Lower lobe of right lung (tissue), 2 donors: ENCODE measurements at regions not wholly inside any gene's neighbourhood (a gene's known extent, or its start where the extent isn't known, plus 50 kb on each side); places are given as distances from the start of the nearest gene placed in this dataset.

ENCODE experiments used
- ATAC-seq, 2 donors: fragments of 200-7000 bp; cut with Tn5 transposase; one replicate each; pipeline ENCODE4 v1.9.1; 2020 to 2022; ENCODE audit warnings: mild to moderate bottlenecking in 2 of 2, moderate library complexity in 2 of 2
- DNase-seq: peaks from one replicate; pipeline ENCODE4 v3.0.0-alpha.2; 2020
- H3K27ac ChIP-seq: fragments of 200-600 bp; one replicate; pipeline ENCODE4 v1.8.0; 2022
- H3K27me3 ChIP-seq: fragments of 200-600 bp; one replicate; pipeline ENCODE4 v1.8.0; 2022; ENCODE audit warnings: low read depth
- H3K36me3 ChIP-seq: fragments of 200-600 bp; one replicate; pipeline ENCODE4 v1.8.0; 2022; ENCODE audit warnings: mild to moderate bottlenecking
- H3K4me1 ChIP-seq: fragments of 200-600 bp; one replicate; pipeline ENCODE4 v1.8.0; 2022
- H3K4me3 ChIP-seq: fragments of 200-600 bp; one replicate; pipeline ENCODE4 v1.8.0; 2022; ENCODE audit warnings: mild to moderate bottlenecking
- H3K9me3 ChIP-seq: fragments of 200-600 bp; one replicate; pipeline ENCODE4 v1.8.0; 2022
- CTCF ChIP-seq: fragments of 200-600 bp; IDR thresholded peaks from one replicate; pipeline ENCODE4 v1.8.0; 2022; ENCODE audit warnings: antibody characterized with exemption, mild to moderate bottlenecking
- intact Hi-C: fragments of 100-400 bp; cut with DNase I; formaldehyde crosslinking; loops from one replicate; pipeline ENCODE4 v1.11.0; 2022
- donor health status: DM: no; HTN: yes; CAD: no; lungs with severe emphysema.

GRCh38 chr4:175459571-175459970, 352.5 kb downstream of the GPM6A start:
- TF ChIP-seq CTCF: no peak

GRCh38 chr4:175460414-175460813, 351.6 kb downstream of the GPM6A start:
- H3K4me1 ChIP-seq: no peaks in the 10 kb centered on the region
- peaks cover 5% of the 10 kb centered on the region for H3K9me3 ChIP-seq
- DNase-seq (no peak), ATAC-seq (no peak)
- no peak overlapping the region for H3K27ac ChIP-seq
- H3K36me3 ChIP-seq: no peaks in the 10 kb centered on the region
- no peak overlapping the region for H3K4me3 ChIP-seq
- H3K27me3 ChIP-seq: no peaks in the 10 kb centered on the region
- no peak for TF ChIP-seq CTCF
- intact Hi-C loops: no loop called here

More at GRCh38 chr4:175459571-175459970, 352.5 kb downstream of the GPM6A start:
- Histone ChIP-seq H3K9me3 (peaks cover 5% of the 10 kb centered on the region), H3K36me3 (no peaks in the 10 kb centered on the region), H3K27me3 (no peaks in the 10 kb centered on the region), H3K4me1 (no peaks in the 10 kb centered on the region), H3K4me3 (no peak overlapping the region), H3K27ac (no peak overlapping the region)
- ATAC-seq: no peak
- intact Hi-C loops: no loop called here
- no peak for DNase-seq

GRCh38 chr4:175469514-175469913, 342.6 kb downstream of the GPM6A start:
- no peaks in the 10 kb centered on the region for H3K4me1 ChIP-seq
- no peak for ATAC-seq
- no peak overlapping the region for H3K4me3 ChIP-seq
- DNase-seq: no peak
- H3K9me3 ChIP-seq: no peaks in the 10 kb centered on the region
- no peak overlapping the region for H3K27ac ChIP-seq
- H3K27me3 ChIP-seq: no peaks in the 10 kb centered on the region
- TF ChIP-seq CTCF: no peak
- H3K36me3 ChIP-seq: no peaks in the 10 kb centered on the region
- intact Hi-C loops: no loop called here

- Histone ChIP-seq H3K4me3 (no peak overlapping the region), H3K27me3 (no peaks in the 10 kb centered on the region), H3K4me1 (no peaks in the 10 kb centered on the region), H3K27ac (no peak overlapping the region), H3K36me3 (no peaks in the 10 kb centered on the region), H3K9me3 (no peaks in the 10 kb centered on the region)
- intact Hi-C loops: no loop called here
- ATAC-seq (no peak), DNase-seq (no peak)
- TF ChIP-seq CTCF: no peak
Observed at GRCh38 chr4:175470131-175470530, 341.9 kb downstream of the GPM6A start.

GRCh38 chr4:175480404-175480803, 331.7 kb downstream of the GPM6A start:
- Histone ChIP-seq H3K27me3 (no peaks in the 10 kb centered on the region), H3K9me3 (no peaks in the 10 kb centered on the region), H3K4me1 (no peaks in the 10 kb centered on the region), H3K36me3 (no peaks in the 10 kb centered on the region), H3K4me3 (no peak overlapping the region), H3K27ac (no peak overlapping the region)
- TF ChIP-seq CTCF: no peak
- ATAC-seq (no peak), DNase-seq (no peak)
- intact Hi-C loops: no loop called here
